ENCODE measurements at regions not wholly inside any gene's neighbourhood (a gene's known extent, or its start where the extent isn't known, plus 50 kb on each side); places are given as distances from the start of the nearest gene placed in this dataset.

DNA sequence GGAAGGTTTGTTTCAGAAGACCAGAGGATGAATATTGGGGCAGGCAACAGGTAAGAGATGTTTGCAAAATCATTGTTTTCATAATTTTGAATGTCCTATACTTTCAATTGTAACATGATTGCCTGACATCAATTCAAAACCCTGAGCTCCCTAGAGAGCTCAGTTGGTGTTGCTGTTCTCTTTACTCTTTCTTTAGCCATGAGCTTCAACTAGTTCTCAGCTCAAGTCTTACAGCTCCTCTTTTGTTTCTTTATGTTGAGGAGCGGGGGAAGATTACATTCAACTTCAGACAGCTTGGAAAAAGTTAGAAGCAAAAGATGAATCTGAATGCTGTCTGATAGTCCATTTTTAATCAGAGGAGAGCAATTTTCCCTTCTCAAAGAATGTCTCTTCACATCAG lies 144.8 kb upstream of the TACR1 start:
- FAIRE-seq = no peak
- H3K79me2 ChIP-seq (ENCODE audit: control insufficient read depth, insufficient read depth, low read length) = no peaks in the 10 kb centered on the region

More for the DNA sequence above, 144.8 kb upstream of the TACR1 start:
- intact Hi-C loops (cut with micrococcal nuclease) = no loop called here
- H3K4me3 ChIP-seq = no peak overlapping the region
- H3K36me3 ChIP-seq (ENCODE audit: control insufficient read depth, insufficient read depth, low read length) = no peaks in the 10 kb centered on the region
- DNase-seq (ENCODE audit: extremely low read depth in 1 of 4, low spot score in 3 of 4) (no peak), ATAC-seq (no peak)
- no peaks in the 10 kb centered on the region for H3K9me3 ChIP-seq (replicated peaks; ENCODE audit: control insufficient read depth, insufficient read depth, low read depth, low read length)
- ChIA-PET POLR2A (interaction anchor here (0.7 to 0.8 kb wide), 2 partner anchors 17 to 423 kb away, joined by 3 read pairs; no protein-coding TSS in a partner anchor), CTCF (ENCODE audit: low intra/inter-chr PET ratio) (no interaction called here)
- no peaks in the 10 kb centered on the region for H3K4me1 ChIP-seq (replicated peaks in 1 of 2; ENCODE audit: control insufficient read depth in 2 of 2, insufficient read depth in 2 of 2, low read length in 2 of 2)
- H3K9me1 ChIP-seq (ENCODE audit: control insufficient read depth, insufficient read depth, low read length) = no peaks in the 10 kb centered on the region
- no peak overlapping the region for H3K27ac ChIP-seq (ENCODE audit: extremely low read depth, low read depth, low read length)
- H3K4me2 ChIP-seq (ENCODE audit: insufficient read depth, low read length) = no peak overlapping the region
- 0% methylated on average over 1 of the region's 1 CpG for WGBS (ENCODE audit: insufficient coverage, low coverage, missing lambda C conversion rate)
- BruUV-seq (replicated peaks) = no TSS peak
- no peaks in the 10 kb centered on the region for H3K27me3 ChIP-seq (ENCODE audit: control insufficient read depth in 2 of 2, insufficient read depth in 2 of 2, low read length in 2 of 2)
- no peaks in the 10 kb centered on the region for H4K20me1 ChIP-seq (replicated peaks; ENCODE audit: control insufficient read depth, insufficient read depth, low read length)
- no peak overlapping the region for H2AFZ ChIP-seq (ENCODE audit: low read depth, low read length)
- in situ Hi-C loops (cut with MboI) = no loop called here
- TF ChIP-seq RBFOX2 (IDR thresholded peaks at IDR 0.05; ENCODE audit: low read depth, low read length) (no peak), ERF (CRISPR knock-in tag; IDR thresholded peaks at IDR 0.05) (no peak), DACH1 (IDR thresholded peaks at IDR 0.05; ENCODE audit: partially characterized antibody) (no peak), GATAD2B (IDR thresholded peaks at IDR 0.05; ENCODE audit: borderline replicate concordance) (no peak), PTTG1 (tag; IDR thresholded peaks at IDR 0.05; ENCODE audit: low read depth) (no peak), ZNF717 (CRISPR knock-in tag; IDR thresholded peaks at IDR 0.05) (no peak), ZNF785 (CRISPR knock-in tag; IDR thresholded peaks at IDR 0.05) (no peak), E2F3 (CRISPR knock-in tag; IDR thresholded peaks at IDR 0.05) (no peak), ZNF77 (CRISPR knock-in tag; IDR thresholded peaks at IDR 0.05) (no peak), ZNF696 (CRISPR knock-in tag; conservative IDR thresholded peaks at IDR 0.05) (no peak), NFE2 (IDR thresholded peaks at IDR 0.05; ENCODE audit: low read depth) (no peak)
- TF ChIP-seq, protein P1, sequence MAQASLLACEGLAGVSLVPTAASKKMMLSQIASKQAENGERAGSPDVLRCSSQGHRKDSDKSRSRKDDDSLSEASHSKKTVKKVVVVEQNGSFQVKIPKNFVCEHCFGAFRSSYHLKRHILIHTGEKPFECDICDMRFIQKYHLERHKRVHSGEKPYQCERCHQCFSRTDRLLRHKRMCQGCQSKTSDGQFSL (CRISPR knock-in tag; IDR thresholded peaks at IDR 0.05) = no peak
- TF ChIP-seq, protein P1 (tag; IDR thresholded peaks at IDR 0.05) = no peak
- H3K9ac ChIP-seq (ENCODE audit: insufficient read depth in 1 of 2, low read depth in 2 of 2, low read length in 2 of 2) = no peak overlapping the region

All from K562 (cell line).